HEK293T (cell line): ENCODE measurements at regions not wholly inside any gene's neighbourhood (a gene's known extent, or its start where the extent isn't known, plus 50 kb on each side); places are given as distances from the start of the nearest gene placed in this dataset.
A peak's percentile ranks its signal among the peaks of the same experiment; 100 is the strongest.

Experiments used
- CTCF ChIA-PET: fragments of 350-600 bp; formaldehyde crosslinking; extraction: SDS; loops from one replicate; lab custom pipeline; 2021; ENCODE audit warnings: antibody characterized with exemption, inconsistent platforms; lab: Yijun Ruan, JAX
- POLR2A ChIA-PET: fragments of 350-600 bp; formaldehyde crosslinking; extraction: SDS; loops from one replicate; lab custom pipeline; 2020; ENCODE audit warnings: antibody characterized with exemption, inconsistent platforms; lab: Yijun Ruan, JAX
- DNase-seq: peaks from one replicate; pipeline ENCODE4 v3.0.0; 2012; ENCODE audit warnings: mixed read lengths; ENCODE audit errors: extremely low spot score
- ARNT ChIP-seq: fragments of 450-650 bp; IDR thresholded peaks from 2 replicates; pipeline ENCODE4 v1.6.1; 2017; ENCODE audit warnings: mild to moderate bottlenecking
- BHLHE40 ChIP-seq: fragments of 450-650 bp; IDR thresholded peaks from 2 replicates; pipeline ENCODE4 v1.6.1; 2016; ENCODE audit warnings: mild to moderate bottlenecking, moderate library complexity, borderline replicate concordance
- CTBP1 ChIP-seq: fragments of 450-650 bp; IDR thresholded peaks from 2 replicates; pipeline ENCODE4 v1.6.1; 2016; ENCODE audit warnings: borderline replicate concordance
- ELF4 ChIP-seq: fragments of 450-650 bp; IDR thresholded peaks from 2 replicates; pipeline ENCODE4 v1.6.1; 2017; ENCODE audit warnings: antibody characterized with exemption
- FOXA1 ChIP-seq: fragments of 450-650 bp; IDR thresholded peaks from 2 replicates; pipeline ENCODE4 v1.6.1; 2016; ENCODE audit warnings: mild to moderate bottlenecking
- FOXK2 ChIP-seq: fragments of 450-650 bp; IDR thresholded peaks from 2 replicates; pipeline ENCODE4 v1.6.1; 2016; ENCODE audit warnings: mild to moderate bottlenecking
- FOXM1 ChIP-seq: fragments of 450-650 bp; IDR thresholded peaks from 2 replicates; pipeline ENCODE4 v1.6.1; 2017; ENCODE audit warnings: mild to moderate bottlenecking, borderline replicate concordance
- HDGF ChIP-seq: fragments of 450-650 bp; IDR thresholded peaks from 2 replicates; pipeline ENCODE4 v1.6.1; 2017; ENCODE audit warnings: antibody characterized with exemption, borderline replicate concordance
- L3MBTL2 ChIP-seq: fragments of 450-650 bp; conservative IDR thresholded peaks from 2 replicates; pipeline ENCODE4 v1.6.1; 2016; ENCODE audit warnings: mild to moderate bottlenecking
- LEF1 ChIP-seq: fragments of 450-650 bp; IDR thresholded peaks from 2 replicates; pipeline ENCODE4 v1.6.1; 2017; ENCODE audit warnings: mild to moderate bottlenecking, borderline replicate concordance
- NFRKB ChIP-seq: fragments of 450-650 bp; IDR thresholded peaks from 2 replicates; pipeline ENCODE4 v1.6.1; 2016; ENCODE audit warnings: mild to moderate bottlenecking, moderate library complexity
- SP1 ChIP-seq: fragments of 450-650 bp; IDR thresholded peaks from 2 replicates; pipeline ENCODE4 v1.6.1; 2017
- SUZ12 ChIP-seq: fragments of 450-650 bp; IDR thresholded peaks from 2 replicates; pipeline ENCODE4 v1.6.1; 2016; ENCODE audit warnings: mild to moderate bottlenecking
- TARDBP ChIP-seq: fragments of 450-650 bp; IDR thresholded peaks from 2 replicates; pipeline ENCODE4 v1.6.1; 2016
- ZNF384 ChIP-seq: fragments of 450-650 bp; IDR thresholded peaks from 2 replicates; pipeline ENCODE4 v1.6.1; 2016
- TF ChIP-seq, protein P1 (sequence below): fragments of 450-650 bp; IDR thresholded peaks from 2 replicates; pipeline ENCODE4 v1.6.1; 2016

DNA sequence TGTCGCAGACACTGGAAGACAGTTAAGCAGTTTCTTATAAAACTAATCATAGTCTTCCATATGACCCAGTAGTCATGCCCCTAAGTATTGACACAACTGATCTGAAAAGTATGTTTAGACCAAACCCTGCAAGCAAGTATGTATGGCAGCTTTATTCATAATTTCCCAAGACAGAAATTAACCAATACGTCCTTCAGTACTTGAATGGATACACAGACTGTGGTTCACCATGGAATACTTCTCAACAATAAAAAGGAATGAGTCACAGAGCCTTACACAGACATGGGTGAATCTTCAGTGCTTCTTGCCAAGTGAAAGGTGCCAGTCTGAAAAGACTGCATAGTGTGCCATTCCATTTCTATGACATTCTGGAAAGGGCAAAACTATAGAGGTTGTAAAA is 50.2 kb upstream of the AKR1E2 start:
- ChIA-PET POLR2A (interaction anchor here (1.4 kb wide), 1 partner anchor 991 kb away, joined by 3 read pairs; the partner anchor contains the start of gene KLF6), CTCF (no interaction called here)
- TF ChIP-seq FOXK2 = no peak
- no peak for TF ChIP-seq CTBP1
- TF ChIP-seq BHLHE40 = no peak
- TF ChIP-seq NFRKB = no peak
- TF ChIP-seq, protein P1, sequence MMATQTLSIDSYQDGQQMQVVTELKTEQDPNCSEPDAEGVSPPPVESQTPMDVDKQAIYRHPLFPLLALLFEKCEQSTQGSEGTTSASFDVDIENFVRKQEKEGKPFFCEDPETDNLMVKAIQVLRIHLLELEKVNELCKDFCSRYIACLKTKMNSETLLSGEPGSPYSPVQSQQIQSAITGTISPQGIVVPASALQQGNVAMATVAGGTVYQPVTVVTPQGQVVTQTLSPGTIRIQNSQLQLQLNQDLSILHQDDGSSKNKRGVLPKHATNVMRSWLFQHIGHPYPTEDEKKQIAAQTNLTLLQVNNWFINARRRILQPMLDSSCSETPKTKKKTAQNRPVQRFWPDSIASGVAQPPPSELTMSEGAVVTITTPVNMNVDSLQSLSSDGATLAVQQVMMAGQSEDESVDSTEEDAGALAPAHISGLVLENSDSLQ = no peak
- no peak for TF ChIP-seq SUZ12
- no peak for TF ChIP-seq ZNF384
- no peak for DNase-seq

DNA sequence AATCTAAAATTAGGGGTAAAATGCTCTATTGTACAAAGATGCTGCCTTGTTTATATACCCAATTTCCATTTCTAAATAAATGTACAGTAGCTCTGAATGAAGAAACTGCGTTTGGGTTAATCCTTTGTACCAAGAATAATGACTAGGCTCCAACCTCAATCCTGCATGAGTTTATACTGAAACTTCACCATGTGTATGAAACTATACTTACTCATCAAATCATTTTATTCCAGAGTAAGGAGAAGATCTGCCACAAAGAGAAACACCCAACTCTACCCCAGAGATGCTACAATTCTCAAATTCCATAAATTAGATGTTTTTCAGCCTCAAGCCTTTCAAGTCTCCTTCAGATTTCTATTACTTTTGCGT is 53.8 kb upstream of the AKR1E2 start:
- no peak for DNase-seq
- POLR2A ChIA-PET = no interaction called here
- CTCF ChIA-PET = no interaction called here
- TF ChIP-seq ELF4 (no peak), FOXM1 (no peak), BHLHE40 (no peak)

DNA sequence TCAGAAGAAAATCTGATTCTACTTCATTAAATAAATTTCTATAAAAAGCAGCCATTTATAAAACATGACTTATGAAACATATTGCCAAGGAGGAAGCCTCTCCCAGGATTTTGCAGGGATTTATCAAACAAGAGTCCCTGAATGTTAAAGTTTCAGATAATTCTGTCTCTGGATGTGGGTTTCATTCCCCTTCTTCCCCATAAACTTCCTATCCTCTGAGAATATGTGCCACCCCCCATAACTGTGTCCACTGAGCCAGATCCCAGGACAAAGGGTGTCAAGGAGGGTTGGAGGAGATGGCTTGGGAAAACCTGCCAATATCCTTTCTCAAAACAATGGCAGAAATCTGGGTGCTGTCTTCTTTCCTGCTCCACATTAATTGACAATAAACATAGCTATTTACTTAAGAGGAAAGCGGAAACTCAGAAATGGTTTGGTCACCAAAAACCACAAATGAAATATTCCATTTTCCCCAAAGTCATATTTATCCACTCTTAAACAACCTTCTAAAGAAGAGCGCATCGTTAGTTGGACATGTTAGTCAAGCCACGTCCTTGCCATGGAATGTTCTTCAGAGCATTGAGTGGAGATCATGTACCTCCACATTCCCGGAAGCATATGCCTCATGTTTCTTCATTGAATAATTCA is 54.3 kb upstream of the AKR1E2 start:
- TF ChIP-seq ELF4 = no peak
- TF ChIP-seq HDGF = no peak
- no peak for TF ChIP-seq SP1
- no peak for TF ChIP-seq ARNT
- TF ChIP-seq CTBP1 = no peak
- no peak for TF ChIP-seq BHLHE40
- no peak for TF ChIP-seq SUZ12
- no peak for TF ChIP-seq L3MBTL2
- no peak for TF ChIP-seq TARDBP
- TF ChIP-seq, protein P1 = no peak
- no peak for TF ChIP-seq FOXA1
- no peak for TF ChIP-seq ZNF384
- no peak for TF ChIP-seq NFRKB
- TF ChIP-seq LEF1 = no peak
- no peak for TF ChIP-seq FOXM1
- ChIA-PET CTCF (no interaction called here), POLR2A (no interaction called here)
- DNase-seq = no peak

DNA sequence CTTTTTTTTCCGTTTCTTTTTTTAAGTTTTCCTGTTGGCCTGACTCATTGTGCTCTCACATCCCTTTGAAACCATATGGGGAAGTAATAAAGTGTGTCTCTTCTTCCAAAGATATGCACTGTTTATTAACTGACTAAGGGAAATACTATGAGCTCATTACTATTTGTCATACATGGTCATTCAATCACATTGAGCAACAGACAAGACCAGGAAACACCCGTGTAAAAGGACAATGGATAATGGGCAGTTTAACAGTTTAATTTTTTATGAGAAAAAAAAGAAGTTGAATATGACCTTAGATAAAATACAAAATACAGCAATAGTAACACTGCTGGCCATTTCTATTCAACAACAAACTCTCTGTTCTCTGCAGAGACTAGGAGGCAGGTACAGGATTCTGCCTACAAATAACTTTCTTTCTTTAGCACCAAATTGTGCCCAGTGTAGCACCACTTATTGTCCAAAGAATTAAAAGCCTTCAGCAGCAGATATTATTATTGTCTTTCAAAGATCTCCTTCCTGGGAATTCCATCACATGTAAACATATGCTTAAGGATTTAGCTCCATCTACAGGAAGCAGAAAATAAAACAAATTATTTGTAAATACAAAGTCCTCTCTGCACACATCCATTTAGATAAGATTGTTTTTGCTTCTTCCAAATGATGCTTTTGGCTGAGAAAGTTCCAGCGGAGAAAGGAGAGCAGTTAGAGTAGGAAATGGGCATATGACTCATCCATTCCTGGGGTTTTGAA is 55.0 kb upstream of the AKR1E2 start:
- TF ChIP-seq ZNF384 (no peak), LEF1 (no peak), ELF4 (no peak), FOXM1 (no peak), NFRKB (no peak), FOXK2 (no peak)
- POLR2A ChIA-PET = no interaction called here
- no peak for DNase-seq
- CTCF ChIA-PET = interaction anchor here (0.6 to 1.0 kb wide), 3 partner anchors 77 to 851 kb away, joined by 3 read pairs; no protein-coding TSS in a partner anchor

DNA sequence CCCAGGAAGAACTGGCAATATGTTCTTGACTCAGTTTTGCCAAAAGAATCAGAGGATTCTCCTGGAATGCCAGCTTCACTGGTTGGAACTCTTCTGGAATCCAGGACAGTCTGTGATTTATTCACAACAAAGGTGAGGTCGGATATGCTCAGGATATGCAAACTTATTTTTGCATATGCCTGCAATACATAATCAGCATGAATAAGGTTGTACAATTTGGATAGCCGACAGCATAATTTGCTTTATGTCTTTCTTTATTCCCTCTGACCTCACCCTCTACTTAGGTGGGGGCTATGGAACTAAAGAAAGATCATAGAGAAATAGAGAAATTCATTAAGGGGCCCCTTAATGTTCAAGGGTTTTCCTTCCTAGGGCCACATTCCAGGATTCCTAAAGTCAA is 57.6 kb upstream of the AKR1E2 start:
- TF ChIP-seq CTBP1 = no peak
- no peak for TF ChIP-seq SUZ12
- TF ChIP-seq, protein P1 = no peak
- TF ChIP-seq HDGF = no peak
- TF ChIP-seq TARDBP = no peak
- no peak for TF ChIP-seq BHLHE40
- TF ChIP-seq SP1 = no peak
- no peak for TF ChIP-seq FOXK2
- no peak for TF ChIP-seq FOXA1
- TF ChIP-seq ELF4 = no peak
- CTCF ChIA-PET = interaction anchor here (0.6 kb wide), 1 partner anchor 368 kb away, joined by 3 read pairs; no protein-coding TSS in a partner anchor
- POLR2A ChIA-PET = no interaction called here
- DNase-seq = no peak

DNA sequence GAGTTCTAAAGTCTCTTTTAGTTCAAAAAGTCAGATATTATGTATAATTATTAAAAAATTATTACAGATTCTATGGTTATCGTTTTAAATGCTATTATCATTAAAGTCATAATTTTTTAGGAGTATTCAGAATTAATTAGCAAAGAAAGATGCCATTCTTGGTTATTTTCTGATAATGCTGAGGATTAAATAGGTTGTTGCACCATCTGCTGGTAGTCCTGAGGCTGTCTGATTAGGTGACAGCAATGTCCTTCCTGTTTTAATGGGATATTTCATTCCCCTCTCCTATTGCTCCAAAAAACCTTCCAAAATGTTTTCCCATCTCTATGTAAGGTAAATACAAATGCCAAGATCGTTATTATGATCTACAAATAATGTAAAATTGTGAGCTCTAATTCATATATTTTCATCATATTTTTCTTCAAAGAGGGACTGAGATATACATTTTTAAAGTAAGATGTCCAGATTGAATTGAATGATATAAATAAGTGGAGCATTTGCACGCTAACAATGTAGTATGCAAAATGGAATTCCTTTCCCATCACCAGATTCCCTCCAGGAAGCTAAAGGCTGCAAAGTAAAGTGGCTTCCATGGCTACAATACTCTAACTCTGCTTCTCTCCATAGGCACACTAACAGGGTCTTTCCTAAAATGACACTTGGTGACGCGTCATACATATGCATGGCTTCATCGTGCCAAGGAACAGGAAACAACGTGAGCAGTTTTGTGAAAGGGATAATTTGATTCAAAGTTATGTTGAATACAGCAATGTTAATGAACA is 58.8 kb upstream of the AKR1E2 start:
- DNase-seq = peak; percentile 13
- POLR2A ChIA-PET = no interaction called here
- CTCF ChIA-PET = interaction anchor here (0.5 to 0.7 kb wide), 2 partner anchors 151 to 284 kb away, joined by 3 to 4 read pairs; no protein-coding TSS in a partner anchor

More for the DNA sequence above, 58.8 kb upstream of the AKR1E2 start:
- TF ChIP-seq HDGF = no peak
- no peak for TF ChIP-seq BHLHE40
- no peak for TF ChIP-seq SP1
- TF ChIP-seq FOXK2 = no peak
- TF ChIP-seq FOXA1 = no peak
- TF ChIP-seq FOXM1 = no peak
- TF ChIP-seq NFRKB = no peak
- TF ChIP-seq L3MBTL2 = no peak
- no peak for TF ChIP-seq ELF4
- TF ChIP-seq LEF1 = no peak
- no peak for TF ChIP-seq TARDBP
- TF ChIP-seq, protein P1 = no peak
- TF ChIP-seq ZNF384 = no peak
